ENCODE measurements at regions not wholly inside any gene's neighbourhood (a gene's known extent, or its start where the extent isn't known, plus 50 kb on each side); places are given as distances from the start of the nearest gene placed in this dataset.

- H3K27me3 Mint-ChIP-seq, result no peaks in the 10 kb centered on the region
- POLR2A ChIA-PET, result no interaction called here
- intact Hi-C loops (cut with DNase I, micrococcal nuclease), result no loop called here
- no peaks in the 10 kb centered on the region for H3K27me3 ChIP-seq (ENCODE audit: control insufficient read depth in 1 of 2, insufficient read depth in 2 of 2, low read length in 2 of 2)
- no peak overlapping the region for H3K27ac Mint-ChIP-seq
- H3K9me3 Mint-ChIP-seq, result peaks cover 12% of the 10 kb centered on the region
- no peak overlapping the region for H3K27ac ChIP-seq (ENCODE audit: low read depth in 1 of 2, low read length in 2 of 2)
- no peak for ATAC-seq (ENCODE audit: poor library complexity)
- CTCF ChIA-PET, result no interaction called here
- H3K4me1 ChIP-seq (ENCODE audit: insufficient read depth, low read length), result no peaks in the 10 kb centered on the region
- no peaks in the 10 kb centered on the region for H3K9me3 ChIP-seq (ENCODE audit: control insufficient read depth in 1 of 2, insufficient read depth in 1 of 2, low read length in 2 of 2)
- no peak for TF ChIP-seq CTCF (IDR thresholded peaks at IDR 0.05)
- H3K4me3 ChIP-seq (ENCODE audit: low read length), result no peak overlapping the region
- H3K36me3 ChIP-seq (ENCODE audit: insufficient read depth, low read length), result no peaks in the 10 kb centered on the region
- no peak overlapping the region for H3K4me3 Mint-ChIP-seq
- no peaks in the 10 kb centered on the region for H3K4me1 Mint-ChIP-seq (ENCODE audit: low read depth)
- H3K36me3 Mint-ChIP-seq (ENCODE audit: low read depth), result no peaks in the 10 kb centered on the region
- no peak for DNase-seq
Observed at GRCh38 chr3:94429517-94429916, 366.7 kb downstream of the NSUN3 start.

- Histone ChIP-seq H3K36me3 (ENCODE audit: insufficient read depth, low read length) (no peaks in the 10 kb centered on the region), H3K9me3 (ENCODE audit: control insufficient read depth in 1 of 2, insufficient read depth in 1 of 2, low read length in 2 of 2) (no peaks in the 10 kb centered on the region), H3K4me1 (ENCODE audit: insufficient read depth, low read length) (no peaks in the 10 kb centered on the region), H3K27me3 (ENCODE audit: control insufficient read depth in 1 of 2, insufficient read depth in 2 of 2, low read length in 2 of 2) (no peaks in the 10 kb centered on the region), H3K27ac (ENCODE audit: low read depth in 1 of 2, low read length in 2 of 2) (no peak overlapping the region), H3K4me3 (ENCODE audit: low read length) (no peak overlapping the region)
- ATAC-seq (ENCODE audit: poor library complexity), result no peak
- H3K27ac Mint-ChIP-seq, result no peak overlapping the region
- DNase-seq, result no peak
- intact Hi-C loops (cut with DNase I, micrococcal nuclease), result no loop called here
- TF ChIP-seq CTCF (IDR thresholded peaks at IDR 0.05), result no peak
- no peaks in the 10 kb centered on the region for H3K4me1 Mint-ChIP-seq (ENCODE audit: low read depth)
- ChIA-PET POLR2A (no interaction called here), CTCF (interaction anchor here (0.7 kb wide), 1 partner anchor 808 kb away, joined by 3 read pairs; no protein-coding TSS in a partner anchor)
- H3K36me3 Mint-ChIP-seq (ENCODE audit: low read depth), result no peaks in the 10 kb centered on the region
- H3K9me3 Mint-ChIP-seq, result no peaks in the 10 kb centered on the region
- no peaks in the 10 kb centered on the region for H3K27me3 Mint-ChIP-seq
- no peak overlapping the region for H3K4me3 Mint-ChIP-seq
Observed at GRCh38 chr3:94431876-94432570, 369.2 kb downstream of the NSUN3 start.

GRCh38 chr3:94433811-94434210 lies 370.9 kb downstream of the NSUN3 start:
- Mint-ChIP-seq H3K27me3 (no peaks in the 10 kb centered on the region), H3K36me3 (ENCODE audit: low read depth) (no peaks in the 10 kb centered on the region), H3K4me1 (ENCODE audit: low read depth) (no peaks in the 10 kb centered on the region), H3K9me3 (peaks cover 5% of the 10 kb centered on the region), H3K27ac (no peak overlapping the region), H3K4me3 (no peak overlapping the region)
- POLR2A ChIA-PET, result no interaction called here
- ATAC-seq (ENCODE audit: poor library complexity), result no peak
- Histone ChIP-seq H3K36me3 (ENCODE audit: insufficient read depth, low read length) (no peaks in the 10 kb centered on the region), H3K9me3 (ENCODE audit: control insufficient read depth in 1 of 2, insufficient read depth in 1 of 2, low read length in 2 of 2) (no peaks in the 10 kb centered on the region), H3K27me3 (ENCODE audit: control insufficient read depth in 1 of 2, insufficient read depth in 2 of 2, low read length in 2 of 2) (no peaks in the 10 kb centered on the region), H3K27ac (ENCODE audit: low read depth in 1 of 2, low read length in 2 of 2) (no peak overlapping the region), H3K4me3 (ENCODE audit: low read length) (no peak overlapping the region), H3K4me1 (ENCODE audit: insufficient read depth, low read length) (no peaks in the 10 kb centered on the region)
- DNase-seq, result no peak
- CTCF ChIA-PET, result no interaction called here
- no peak for TF ChIP-seq CTCF (IDR thresholded peaks at IDR 0.05)
- intact Hi-C loops (cut with DNase I, micrococcal nuclease), result no loop called here
